Esophagus muscularis mucosa (tissue), 4 donors: ENCODE measurements at regions not wholly inside any gene's neighbourhood (a gene's known extent, or its start where the extent isn't known, plus 50 kb on each side); places are given as distances from the start of the nearest gene placed in this dataset.

Source experiments
- DNase-seq: peaks from one replicate; pipeline ENCODE4 v3.0.0-alpha.2; 2017; ENCODE audit errors: extremely low spot score
- H3K27ac ChIP-seq, 4 donors: fragments of 200-600 bp; sonication (generic); replicated peaks in 1 of 4; 1 replicate in 3 of 4; 2 replicates in 1 of 4; pipeline ENCODE4 v1.5.1; 2016 to 2019; ENCODE audit warnings: mild to moderate bottlenecking in 1 of 4
- H3K27me3 ChIP-seq, 4 donors: fragments of 200-600 bp; sonication (generic); one replicate each; pipeline versions ENCODE4 v1.5.1 to v1.6.0; 2016 to 2019
- H3K36me3 ChIP-seq, 4 donors: fragments of 200-600 bp; sonication (generic); one replicate each; pipeline ENCODE4 v1.5.1; 2016 to 2019
- H3K4me1 ChIP-seq, 4 donors: fragments of 200-600 bp; sonication (generic); one replicate each; pipeline ENCODE4 v1.5.1; 2016 to 2019
- H3K4me3 ChIP-seq, 4 donors: fragments of 200-600 bp; sonication (generic); 1 replicate in 2 of 4; 2 replicates in 2 of 4; pipeline ENCODE4 v1.5.1; 2016 to 2019; ENCODE audit warnings: mild to moderate bottlenecking in 4 of 4, moderate library complexity in 1 of 4
- H3K9me3 ChIP-seq, 4 donors: fragments of 200-600 bp; sonication (generic); 1 replicate in 3 of 4; 2 replicates in 1 of 4; pipeline ENCODE4 v1.5.1; 2016 to 2019
- EP300 ChIP-seq: sonication (generic); formaldehyde crosslinking; IDR thresholded peaks from one replicate; pipeline ENCODE4 v1.6.1; 2017; ENCODE audit warnings: antibody characterized with exemption
- POLR2A ChIP-seq: fragments of 450-650 bp; IDR thresholded peaks from one replicate; pipeline ENCODE4 v1.6.1; 2017; ENCODE audit warnings: antibody characterized with exemption, moderate library complexity, mild to moderate bottlenecking, low read depth
- POLR2AphosphoS5 ChIP-seq, 2 donors: sonication (generic); formaldehyde crosslinking; IDR thresholded peaks; one replicate each; pipeline ENCODE4 v1.6.1; 2017; ENCODE audit warnings: antibody characterized with exemption in 2 of 2
- WGBS: methylation state at CpG from one replicate; pipeline ENCODE4 v1.1.5; 2018; 5-methylcytosine and 5-hydroxymethylcytosine counted together
- intact Hi-C: fragments of 100-400 bp; cut with DNase I; formaldehyde crosslinking; loops from one replicate; pipeline ENCODE4 v1.15.1; 2023
- TF ChIP-seq, protein P1 (sequence below), 3 experiments: fragments of 200-600 bp in 2 of 3; fragments of 450-650 bp in 1 of 3; sonication (generic) in 2 of 3; IDR thresholded peaks; one replicate each; pipeline ENCODE4 v1.5.1; 2017 to 2019; ENCODE audit warnings: antibody characterized with exemption in 3 of 3, mild to moderate bottlenecking in 2 of 3, moderate library complexity in 1 of 3

DNA sequence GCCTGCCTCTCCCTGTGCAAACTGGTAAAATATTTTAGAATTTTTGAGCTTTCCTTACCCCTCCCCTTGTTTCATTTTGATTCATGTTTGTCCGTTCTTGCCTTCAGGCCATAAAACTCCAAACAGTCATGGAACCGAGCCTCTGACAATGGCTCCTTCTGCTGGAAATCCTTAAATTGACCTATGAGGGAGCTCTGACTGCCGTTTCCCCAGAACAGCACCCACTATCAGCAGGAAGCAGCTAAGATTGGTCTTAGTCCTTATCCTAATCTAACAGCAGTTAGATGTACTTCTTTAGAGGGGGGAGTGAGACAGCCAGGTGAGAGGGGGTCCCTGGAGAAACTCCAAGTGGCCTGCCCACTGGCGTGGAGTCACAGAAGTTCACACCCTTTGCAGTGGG lies 106.7 kb downstream of the FAM174A start:
- no peak for DNase-seq
- H3K4me3 ChIP-seq: no peak overlapping the region
- intact Hi-C loops: no loop called here
- H3K36me3 ChIP-seq: no peaks in the 10 kb centered on the region
- H3K27me3 ChIP-seq: no peaks in the 10 kb centered on the region
- TF ChIP-seq POLR2AphosphoS5 (IDR thresholded peaks at IDR 0.05) (no peak), EP300 (no peak), POLR2A (no peak)
- no peaks in the 10 kb centered on the region for H3K9me3 ChIP-seq
- no peaks in the 10 kb centered on the region for H3K4me1 ChIP-seq
- no peak overlapping the region for H3K27ac ChIP-seq
- WGBS: 84% methylated on average over 3 of the region's 4 CpGs

DNA sequence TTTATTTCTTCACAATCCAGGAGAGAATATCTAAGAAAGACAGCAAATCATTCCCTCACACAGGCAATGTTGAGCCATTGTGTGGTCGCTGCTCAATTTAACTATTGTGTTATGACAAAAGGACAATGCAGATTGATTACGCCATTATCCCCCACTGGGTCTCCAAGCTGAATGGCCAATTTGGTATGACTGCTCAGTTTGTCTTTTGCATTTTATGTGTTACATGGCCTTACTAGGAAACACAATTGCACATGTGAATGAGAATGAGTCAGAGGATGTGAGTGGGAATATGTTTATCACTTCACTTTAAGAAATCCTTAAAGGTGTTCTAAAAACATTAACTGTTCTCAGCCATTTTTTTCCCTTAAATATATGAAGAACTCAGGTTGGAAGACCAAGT lies 108.3 kb downstream of the FAM174A start:
- no peak overlapping the region for H3K27ac ChIP-seq
- intact Hi-C loops: no loop called here
- no peaks in the 10 kb centered on the region for H3K9me3 ChIP-seq
- 86% methylated on average over 2 of the region's 2 CpGs for WGBS
- TF ChIP-seq EP300 (no peak), POLR2A (no peak), POLR2AphosphoS5 (IDR thresholded peaks at IDR 0.05) (no peak)
- TF ChIP-seq, protein P1, sequence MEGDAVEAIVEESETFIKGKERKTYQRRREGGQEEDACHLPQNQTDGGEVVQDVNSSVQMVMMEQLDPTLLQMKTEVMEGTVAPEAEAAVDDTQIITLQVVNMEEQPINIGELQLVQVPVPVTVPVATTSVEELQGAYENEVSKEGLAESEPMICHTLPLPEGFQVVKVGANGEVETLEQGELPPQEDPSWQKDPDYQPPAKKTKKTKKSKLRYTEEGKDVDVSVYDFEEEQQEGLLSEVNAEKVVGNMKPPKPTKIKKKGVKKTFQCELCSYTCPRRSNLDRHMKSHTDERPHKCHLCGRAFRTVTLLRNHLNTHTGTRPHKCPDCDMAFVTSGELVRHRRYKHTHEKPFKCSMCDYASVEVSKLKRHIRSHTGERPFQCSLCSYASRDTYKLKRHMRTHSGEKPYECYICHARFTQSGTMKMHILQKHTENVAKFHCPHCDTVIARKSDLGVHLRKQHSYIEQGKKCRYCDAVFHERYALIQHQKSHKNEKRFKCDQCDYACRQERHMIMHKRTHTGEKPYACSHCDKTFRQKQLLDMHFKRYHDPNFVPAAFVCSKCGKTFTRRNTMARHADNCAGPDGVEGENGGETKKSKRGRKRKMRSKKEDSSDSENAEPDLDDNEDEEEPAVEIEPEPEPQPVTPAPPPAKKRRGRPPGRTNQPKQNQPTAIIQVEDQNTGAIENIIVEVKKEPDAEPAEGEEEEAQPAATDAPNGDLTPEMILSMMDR (IDR thresholded peaks at IDR 0.05): no peak
- no peaks in the 10 kb centered on the region for H3K27me3 ChIP-seq
- H3K4me1 ChIP-seq: peaks cover 0 to 9% (median 4%) of the 10 kb centered on the region in 4 donors
- H3K4me3 ChIP-seq: no peak overlapping the region
- no peak for DNase-seq
- no peaks in the 10 kb centered on the region for H3K36me3 ChIP-seq

DNA sequence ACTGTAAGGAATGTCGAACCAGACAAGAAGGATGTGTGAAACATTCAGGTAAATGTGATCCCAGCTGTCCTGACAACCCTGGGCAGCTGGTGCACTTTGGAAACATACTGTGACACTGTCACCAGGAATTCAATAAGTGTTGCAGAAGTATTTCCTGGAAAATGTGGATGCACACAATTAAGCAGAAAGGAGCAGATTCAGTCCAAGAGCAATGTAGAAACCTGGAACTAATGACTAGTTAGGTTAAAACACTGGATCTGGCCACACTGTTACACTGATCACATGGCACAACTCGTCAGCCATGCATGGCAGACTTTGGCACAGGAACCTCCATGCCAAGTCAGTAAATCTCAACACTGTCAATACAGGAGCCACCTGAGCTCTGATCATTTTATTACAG lies 109.0 kb downstream of the FAM174A start:
- Histone ChIP-seq H3K4me3 (no peak overlapping the region), H3K36me3 (no peaks in the 10 kb centered on the region), H3K9me3 (no peaks in the 10 kb centered on the region), H3K4me1 (peaks cover 0 to 9% (median 4%) of the 10 kb centered on the region in 4 donors), H3K27ac (no peak overlapping the region), H3K27me3 (no peaks in the 10 kb centered on the region)
- intact Hi-C loops: no loop called here
- 81% methylated on average over 2 of the region's 2 CpGs for WGBS
- no peak for DNase-seq
- no peak for TF ChIP-seq EP300
- no peak for TF ChIP-seq POLR2AphosphoS5 (IDR thresholded peaks at IDR 0.05)
- TF ChIP-seq, protein P1 (IDR thresholded peaks at IDR 0.05): no peak
- TF ChIP-seq POLR2A: no peak

DNA sequence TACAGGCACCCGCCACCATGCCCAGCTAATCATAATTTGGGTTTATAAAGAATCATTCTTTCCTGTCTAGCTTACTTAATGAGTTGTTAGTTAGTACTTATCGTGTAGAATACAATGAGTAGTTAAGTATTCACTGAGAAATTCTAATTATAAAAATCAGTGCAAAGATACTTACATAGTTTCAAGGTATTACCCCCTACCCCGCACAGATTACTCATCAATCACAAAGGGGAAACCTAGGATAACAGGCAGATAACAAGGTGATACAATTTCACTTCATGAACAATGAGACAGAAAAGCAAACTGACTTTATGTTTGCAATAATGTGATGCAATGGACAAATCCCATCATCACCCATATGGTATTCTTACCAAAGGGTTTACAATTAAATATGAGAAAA lies 109.6 kb downstream of the FAM174A start:
- TF ChIP-seq POLR2AphosphoS5 (IDR thresholded peaks at IDR 0.05): no peak
- TF ChIP-seq, protein P1 (IDR thresholded peaks at IDR 0.05): no peak
- no peak for TF ChIP-seq EP300
- no peak for TF ChIP-seq POLR2A
- peaks cover 0 to 9% (median 4%) of the 10 kb centered on the region in 4 donors for H3K4me1 ChIP-seq
- intact Hi-C loops: no loop called here
- no peaks in the 10 kb centered on the region for H3K27me3 ChIP-seq
- H3K4me3 ChIP-seq: no peak overlapping the region
- DNase-seq: no peak
- H3K27ac ChIP-seq: no peak overlapping the region
- H3K36me3 ChIP-seq: no peaks in the 10 kb centered on the region
- WGBS: 64% methylated on average over 3 of the region's 3 CpGs
- H3K9me3 ChIP-seq: no peaks in the 10 kb centered on the region

DNA sequence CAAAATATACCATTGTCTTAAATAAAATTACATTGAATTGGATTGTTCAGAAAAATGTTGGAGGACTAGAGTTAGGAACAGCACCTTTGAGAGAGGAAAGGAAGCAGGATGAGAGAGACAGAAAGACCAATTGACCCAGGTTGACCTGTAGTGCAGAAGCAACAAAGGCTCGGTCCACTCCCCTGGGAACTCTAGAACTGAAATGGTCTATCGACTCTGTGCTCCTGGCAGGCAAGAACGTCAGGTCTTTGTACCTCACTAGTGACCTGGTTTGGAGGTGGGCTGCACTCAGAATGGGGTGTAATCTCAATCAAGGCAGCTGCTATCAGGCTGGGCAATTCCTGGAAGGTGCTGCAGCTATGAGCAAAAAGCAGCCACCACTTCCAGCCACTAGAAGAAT lies 110.8 kb downstream of the FAM174A start:
- WGBS: 74% methylated on average over 3 of the region's 3 CpGs
- Histone ChIP-seq H3K36me3 (no peaks in the 10 kb centered on the region), H3K27me3 (no peaks in the 10 kb centered on the region), H3K27ac (no peak overlapping the region), H3K9me3 (no peaks in the 10 kb centered on the region), H3K4me3 (no peak overlapping the region), H3K4me1 (peaks cover 0 to 9% (median 4%) of the 10 kb centered on the region in 4 donors)
- TF ChIP-seq POLR2AphosphoS5 (IDR thresholded peaks at IDR 0.05): no peak
- TF ChIP-seq, protein P1 (IDR thresholded peaks at IDR 0.05): no peak
- DNase-seq: no peak
- intact Hi-C loops: no loop called here
